Stimulated activated CD8-positive, alpha-beta memory T cell treated with anti-CD3 and anti-CD28 coated beads, Interleukin-12 subunit alpha, Interleukin-12 subunit beta, amount 100 ng/mL, for 24 hours (primary cell): ENCODE measurements at regions not wholly inside any gene's neighbourhood (a gene's known extent, or its start where the extent isn't known, plus 50 kb on each side); places are given as distances from the start of the nearest gene placed in this dataset.
"Not testable (repeated sequence)": the region's sequence is repeated elsewhere in the genome, so short reads cannot be mapped to it uniquely, and the experiment has no call there.

Experiments used
- DNase-seq: peaks from one replicate; pipeline ENCODE4 v3.0.0-alpha.2; 2020; ENCODE audit errors: extremely low read depth

GRCh38 chr5:8701251-8701650 is 832.3 kb downstream of the MTRR start:
- DNase-seq, result no peak

GRCh38 chr5:8710426-8710930 is 835.4 kb downstream of the SEMA5A start:
- DNase-seq, result no peak

GRCh38 chr5:8714198-8714597 is 831.7 kb downstream of the SEMA5A start:
- DNase-seq, result no peak

GRCh38 chr5:8714861-8715260 is 831.0 kb downstream of the SEMA5A start:
- DNase-seq, result no peak

- no peak for DNase-seq
Measured at GRCh38 chr5:8719796-8720195, 826.1 kb downstream of the SEMA5A start.

GRCh38 chr5:8720506-8720905 is 825.4 kb downstream of the SEMA5A start:
- DNase-seq, result no peak

- no peak for DNase-seq
Measured at GRCh38 chr5:8721536-8721935, 824.3 kb downstream of the SEMA5A start.

- no peak for DNase-seq
Measured at GRCh38 chr5:8726383-8727036, 819.4 kb downstream of the SEMA5A start.

- DNase-seq, result no peak
Measured at GRCh38 chr5:8727396-8727795, 818.5 kb downstream of the SEMA5A start.

- DNase-seq, result no peak
Measured at GRCh38 chr5:8729437-8729836, 816.4 kb downstream of the SEMA5A start.

GRCh38 chr5:8730194-8730593 is 815.7 kb downstream of the SEMA5A start:
- DNase-seq, result no peak

- DNase-seq, result not testable (repeated sequence)
Measured at GRCh38 chr5:8731110-8731509, 814.8 kb downstream of the SEMA5A start.

- no peak for DNase-seq
Measured at GRCh38 chr5:8740595-8740994, 805.3 kb downstream of the SEMA5A start.

- no peak for DNase-seq
Measured at GRCh38 chr5:8749556-8749955, 796.3 kb downstream of the SEMA5A start.

GRCh38 chr5:8750100-8750499 is 795.8 kb downstream of the SEMA5A start:
- DNase-seq, result no peak

GRCh38 chr5:8751971-8752370 is 793.9 kb downstream of the SEMA5A start:
- no peak for DNase-seq

GRCh38 chr5:8752595-8752994 is 793.3 kb downstream of the SEMA5A start:
- no peak for DNase-seq

- DNase-seq, result no peak
Measured at GRCh38 chr5:8756498-8757084, 789.3 kb downstream of the SEMA5A start.

- DNase-seq, result no peak
Measured at GRCh38 chr5:8765886-8766285, 780.0 kb downstream of the SEMA5A start.

GRCh38 chr5:8766448-8766847 is 779.4 kb downstream of the SEMA5A start:
- DNase-seq, result no peak

- DNase-seq, result no peak
Measured at GRCh38 chr5:8767111-8767510, 778.8 kb downstream of the SEMA5A start.

- DNase-seq, result no peak
Measured at GRCh38 chr5:8767746-8768145, 778.1 kb downstream of the SEMA5A start.

- DNase-seq, result no peak
Measured at GRCh38 chr5:8769631-8770030, 776.2 kb downstream of the SEMA5A start.

GRCh38 chr5:8770431-8770830 is 775.4 kb downstream of the SEMA5A start:
- DNase-seq, result no peak
